Sigmoid colon (tissue), 4 donors: ENCODE measurements at regions not wholly inside any gene's neighbourhood (a gene's known extent, or its start where the extent isn't known, plus 50 kb on each side); places are given as distances from the start of the nearest gene placed in this dataset.

Experiments
- EP300 ChIP-seq, 4 donors: sonication (generic); formaldehyde crosslinking; IDR thresholded peaks; one replicate each; pipeline ENCODE4 v1.6.1; 2017; ENCODE audit warnings: antibody characterized with exemption in 4 of 4
- POLR2A ChIP-seq, 2 donors: fragments of 450-650 bp; IDR thresholded peaks; one replicate each; pipeline ENCODE4 v1.6.1; 2016; ENCODE audit warnings: antibody characterized with exemption in 2 of 2, mild to moderate bottlenecking in 2 of 2, moderate library complexity in 2 of 2
- POLR2AphosphoS5 ChIP-seq, 4 donors: sonication (generic); formaldehyde crosslinking; IDR thresholded peaks; one replicate each; pipeline ENCODE4 v1.6.1; 2017; ENCODE audit warnings: antibody characterized with exemption in 4 of 4
- TF ChIP-seq, protein P1 (sequence below), 4 experiments: fragments of 450-650 bp in 3 of 4; fragments of 200-600 bp in 1 of 4; IDR thresholded peaks; one replicate each; pipeline ENCODE4 v1.5.1; 2016 to 2019; ENCODE audit warnings: antibody characterized with exemption in 4 of 4, mild to moderate bottlenecking in 3 of 4, moderate library complexity in 2 of 4

DNA sequence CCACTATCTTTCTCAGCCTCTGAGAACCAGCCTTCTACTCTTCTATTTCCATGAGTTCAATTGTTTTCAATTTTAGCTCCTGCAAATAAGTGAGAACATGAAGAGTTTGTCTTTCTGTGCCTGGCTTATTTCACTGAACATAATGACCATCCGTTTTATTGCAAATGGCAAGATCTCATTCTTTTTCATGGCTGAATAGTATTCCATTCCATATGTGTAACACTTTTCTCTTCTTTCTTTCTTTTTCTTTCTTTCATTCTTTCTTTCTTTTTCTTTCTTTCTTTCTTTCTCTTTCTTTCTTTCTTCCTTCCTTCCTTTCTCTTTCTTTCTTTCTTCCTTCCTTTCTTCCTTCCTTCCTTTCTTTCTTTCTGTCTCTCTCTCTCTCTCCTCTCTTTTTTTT, 228.7 kb downstream of the SHOX start:
- TF ChIP-seq, protein P1, sequence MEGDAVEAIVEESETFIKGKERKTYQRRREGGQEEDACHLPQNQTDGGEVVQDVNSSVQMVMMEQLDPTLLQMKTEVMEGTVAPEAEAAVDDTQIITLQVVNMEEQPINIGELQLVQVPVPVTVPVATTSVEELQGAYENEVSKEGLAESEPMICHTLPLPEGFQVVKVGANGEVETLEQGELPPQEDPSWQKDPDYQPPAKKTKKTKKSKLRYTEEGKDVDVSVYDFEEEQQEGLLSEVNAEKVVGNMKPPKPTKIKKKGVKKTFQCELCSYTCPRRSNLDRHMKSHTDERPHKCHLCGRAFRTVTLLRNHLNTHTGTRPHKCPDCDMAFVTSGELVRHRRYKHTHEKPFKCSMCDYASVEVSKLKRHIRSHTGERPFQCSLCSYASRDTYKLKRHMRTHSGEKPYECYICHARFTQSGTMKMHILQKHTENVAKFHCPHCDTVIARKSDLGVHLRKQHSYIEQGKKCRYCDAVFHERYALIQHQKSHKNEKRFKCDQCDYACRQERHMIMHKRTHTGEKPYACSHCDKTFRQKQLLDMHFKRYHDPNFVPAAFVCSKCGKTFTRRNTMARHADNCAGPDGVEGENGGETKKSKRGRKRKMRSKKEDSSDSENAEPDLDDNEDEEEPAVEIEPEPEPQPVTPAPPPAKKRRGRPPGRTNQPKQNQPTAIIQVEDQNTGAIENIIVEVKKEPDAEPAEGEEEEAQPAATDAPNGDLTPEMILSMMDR (IDR thresholded peaks at IDR 0.05) = no peak
- TF ChIP-seq POLR2AphosphoS5 (IDR thresholded peaks at IDR 0.05) (no peak), POLR2A (IDR thresholded peaks at IDR 0.05) (no peak), EP300 (IDR thresholded peaks at IDR 0.05) (no peak)
